GM03348 (cell line): ENCODE measurements at regions not wholly inside any gene's neighbourhood (a gene's known extent, or its start where the extent isn't known, plus 50 kb on each side); places are given as distances from the start of the nearest gene placed in this dataset.
"Not testable (repeated sequence)": the region's sequence is repeated elsewhere in the genome, so short reads cannot be mapped to it uniquely, and the experiment has no call there.

Experiments used
- DNase-seq: peaks from one replicate; pipeline ENCODE4 v3.0.0; 2012; ENCODE audit warnings: low spot score

DNA sequence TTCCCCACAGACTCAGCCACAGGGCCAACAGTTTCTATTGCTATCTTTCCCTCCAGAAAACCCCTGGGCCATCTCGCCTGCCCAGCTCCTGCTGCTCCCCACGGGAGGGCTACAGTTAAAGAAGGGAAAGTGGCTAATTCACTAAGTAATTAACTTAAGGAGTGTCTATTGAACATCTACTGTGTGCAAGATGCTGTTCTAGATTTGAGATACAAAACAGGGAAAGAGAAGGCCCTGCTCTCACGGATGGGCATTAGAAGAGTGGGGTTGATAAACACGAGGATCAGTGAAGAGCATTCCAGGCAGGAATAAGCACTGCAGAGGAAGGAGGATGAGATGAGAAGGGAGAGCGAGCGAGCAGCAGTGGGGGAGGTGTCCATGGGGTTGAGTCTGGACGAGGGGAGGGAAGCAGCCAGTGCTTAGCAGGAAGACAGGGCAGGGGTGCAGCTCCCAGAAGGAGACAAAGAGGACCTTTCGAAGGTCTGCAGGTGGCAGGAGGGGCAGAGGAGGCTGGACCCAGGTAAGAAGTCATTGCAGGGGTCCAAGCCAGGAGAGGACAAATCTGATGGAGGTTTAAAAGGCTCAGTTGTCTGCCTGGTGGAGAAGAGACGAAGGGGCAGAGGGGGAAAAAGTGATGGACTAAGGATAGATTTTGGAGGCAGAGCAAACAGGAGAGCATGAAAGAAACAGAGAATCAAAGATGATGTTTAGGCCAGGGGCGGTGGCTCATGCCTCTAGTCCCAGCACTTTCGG lies 64.7 kb downstream of the KLF15 start:
- no peak for DNase-seq

GRCh38 chr3:126291537-126291936 lies 65.7 kb downstream of the KLF15 start:
- no peak for DNase-seq

GRCh38 chr3:126291061-126291460 lies 66.1 kb downstream of the KLF15 start:
- DNase-seq, result no peak

- no peak for DNase-seq
These were observed 66.9 kb downstream of the KLF15 start for GRCh38 chr3:126290325-126290724.

DNA sequence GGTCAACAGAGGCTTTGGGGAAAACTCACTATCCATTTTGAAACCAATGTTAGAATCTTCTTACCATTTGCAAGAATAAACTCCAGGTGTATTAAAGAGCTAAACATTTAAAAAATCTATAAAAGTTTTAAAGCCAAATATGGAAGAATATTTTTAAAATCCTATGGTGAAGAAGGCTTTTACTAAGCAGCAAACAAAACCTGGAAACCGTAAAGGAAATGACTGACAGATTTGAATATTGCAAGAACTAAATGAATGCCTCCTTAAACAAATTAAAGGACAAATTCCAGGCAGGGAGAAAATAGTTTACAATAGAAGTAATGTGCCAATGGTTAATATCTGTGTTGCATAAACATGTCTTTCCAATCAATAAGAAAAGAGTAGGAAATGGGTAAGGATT lies 68.1 kb downstream of the KLF15 start:
- DNase-seq, result no peak

DNA sequence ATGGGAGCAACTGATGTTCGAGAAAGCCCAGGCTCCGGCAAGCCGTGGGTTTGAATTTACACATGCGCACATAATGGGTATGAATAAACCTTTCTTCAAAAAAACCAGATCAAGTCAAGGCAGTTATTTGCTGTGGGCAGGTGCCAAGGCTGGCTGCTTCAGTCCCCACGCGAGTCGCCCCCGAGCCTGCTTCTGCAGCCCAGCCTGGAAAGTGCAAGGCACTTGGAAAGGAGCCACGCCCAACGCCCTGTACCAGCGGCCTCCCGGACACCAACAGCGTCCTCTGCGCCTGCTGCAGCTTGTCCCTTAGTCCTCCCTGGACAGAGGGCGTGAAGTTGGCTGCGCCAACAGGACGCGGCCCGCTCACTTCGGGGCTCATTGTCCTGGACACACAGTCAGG lies 68.9 kb downstream of the KLF15 start:
- DNase-seq, result no peak

GRCh38 chr3:126287536-126288241 lies 69.5 kb downstream of the KLF15 start:
- DNase-seq, result peak; percentile 88

- DNase-seq, result no peak
These were observed 70.1 kb downstream of the KLF15 start for GRCh38 chr3:126287171-126287535.

GRCh38 chr3:126285369-126285768 lies 71.8 kb downstream of the KLF15 start:
- DNase-seq, result no peak

GRCh38 chr3:126284258-126284904 lies 72.8 kb downstream of the KLF15 start:
- DNase-seq, result no peak

DNA sequence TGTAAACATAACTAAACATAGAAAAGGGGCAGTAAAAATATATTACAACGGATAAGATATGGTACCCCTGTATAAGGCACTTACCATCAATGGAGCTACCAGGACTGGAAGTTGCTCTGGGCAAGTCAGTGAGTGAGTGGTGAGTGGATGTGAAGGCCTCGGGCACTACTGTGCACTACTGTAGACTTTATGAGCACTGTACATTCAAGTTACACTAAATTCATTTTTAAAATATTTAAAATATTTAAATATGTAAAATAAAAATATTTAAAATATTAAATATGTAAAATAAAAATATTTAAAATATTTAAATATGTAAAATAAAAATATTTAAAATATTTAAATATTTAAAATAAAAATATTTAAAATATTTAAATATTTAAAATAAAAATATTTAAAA lies 73.6 kb downstream of the KLF15 start:
- not testable (repeated sequence) for DNase-seq

GRCh38 chr3:126279853-126280252 lies 77.4 kb downstream of the KLF15 start:
- DNase-seq, result no peak

DNA sequence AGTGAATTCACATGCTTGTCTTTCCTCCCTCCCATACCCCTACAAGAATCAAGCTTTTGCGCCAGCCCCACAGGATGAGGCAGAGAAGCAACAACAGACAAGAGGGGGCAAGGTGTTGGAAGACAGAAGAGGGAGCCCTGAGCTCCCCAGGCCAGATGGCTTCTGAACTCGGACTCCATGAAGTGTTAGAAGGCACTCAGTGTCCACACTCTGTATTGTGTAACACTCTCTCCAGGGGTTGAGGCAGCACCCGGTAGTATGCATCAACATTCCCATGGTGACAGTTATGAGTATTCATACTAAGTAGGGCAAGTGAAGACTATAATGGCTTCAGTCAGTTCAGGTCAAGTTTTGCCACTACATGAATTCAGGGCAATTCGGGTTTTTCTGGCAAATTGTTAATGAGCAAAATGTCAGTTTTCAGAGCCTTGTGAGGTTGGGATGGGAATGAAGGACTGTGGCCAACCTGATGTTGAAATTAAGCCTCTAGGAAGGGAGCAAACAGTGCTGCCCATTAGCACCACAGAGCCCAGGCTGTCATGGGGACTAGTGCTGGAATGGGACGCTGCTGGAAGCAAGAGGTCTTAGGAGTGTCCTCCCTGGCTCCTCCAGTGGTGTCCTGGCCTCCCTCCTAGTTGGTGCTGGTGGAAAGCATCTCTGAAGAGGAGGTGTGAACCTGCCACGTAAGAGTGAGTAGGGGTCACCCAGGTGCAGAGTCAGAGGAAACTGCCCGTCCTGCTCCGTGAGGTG lies 79.4 kb downstream of the KLF15 start:
- DNase-seq, result no peak

- DNase-seq, result no peak
These were observed 81.6 kb downstream of the KLF15 start for GRCh38 chr3:126275620-126275904.

GRCh38 chr3:126274735-126275619 lies 82.2 kb downstream of the KLF15 start:
- no peak for DNase-seq

DNA sequence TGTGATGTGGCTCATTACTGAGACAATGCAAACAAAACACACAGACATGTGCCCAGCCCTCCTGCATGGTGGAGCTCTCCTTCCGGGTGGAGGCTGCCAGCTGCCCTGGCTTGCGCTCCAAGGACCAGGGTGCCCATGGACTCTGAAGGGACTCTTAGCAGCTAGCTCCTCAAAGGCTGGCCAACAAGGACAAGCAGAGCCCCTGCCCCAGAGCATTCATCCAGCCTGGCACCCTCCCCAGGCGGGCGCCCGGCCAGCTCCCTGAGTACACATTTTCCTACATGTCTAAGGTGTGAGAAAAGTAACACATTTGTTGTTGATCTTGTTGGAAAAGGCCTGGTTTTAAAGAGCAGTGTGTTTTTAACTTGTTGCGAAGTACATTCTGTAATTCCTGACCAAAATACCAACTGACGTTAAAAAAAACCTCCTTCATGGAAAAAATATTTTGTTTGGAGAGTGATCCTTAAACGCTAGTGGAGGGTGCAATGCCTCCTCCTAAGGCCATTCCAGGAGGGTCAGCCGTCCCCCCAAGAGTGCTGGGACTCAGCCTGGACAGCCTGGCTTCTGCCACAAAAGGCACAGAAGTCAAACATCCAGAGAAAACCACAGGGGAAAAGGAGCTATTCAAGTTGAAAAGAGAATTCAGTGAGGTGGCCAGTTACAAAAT lies 86.9 kb downstream of the KLF15 start:
- no peak for DNase-seq

- no peak for DNase-seq
These were observed 87.9 kb downstream of the KLF15 start for GRCh38 chr3:126269354-126269753.

- no peak for DNase-seq
These were observed 88.3 kb downstream of the KLF15 start for GRCh38 chr3:126268866-126269265.

DNA sequence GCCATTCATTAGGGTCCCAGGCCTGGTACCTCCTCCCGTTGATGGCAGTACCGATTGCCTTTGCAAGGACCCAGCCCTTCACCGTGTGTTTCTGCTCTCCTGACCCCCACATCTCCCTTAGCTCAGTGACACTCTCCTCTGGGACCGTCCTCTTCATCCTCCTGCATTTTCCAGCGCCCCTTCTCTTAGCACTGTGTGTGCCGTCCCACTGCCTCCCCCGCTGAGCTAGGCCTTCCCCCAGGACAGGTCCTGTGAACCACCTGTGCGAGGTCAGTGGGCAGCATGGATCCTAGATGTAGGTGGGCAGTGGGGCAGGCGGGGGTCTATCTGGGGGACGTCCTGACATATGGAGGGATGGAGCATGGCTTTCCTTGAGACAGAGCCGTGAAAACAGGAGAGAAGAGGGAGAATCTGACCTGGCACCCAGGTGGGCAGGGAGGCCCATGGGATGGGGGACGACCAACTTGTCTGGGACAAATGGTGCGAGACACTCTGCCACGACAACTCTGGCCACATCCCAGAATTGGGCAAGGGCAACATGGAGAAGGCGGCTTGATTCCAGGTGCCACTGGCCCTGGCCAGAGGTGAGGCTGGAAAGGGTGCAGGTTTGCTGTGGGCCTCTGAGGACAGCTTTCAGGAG lies 87.7 kb upstream of the ALDH1L1 start:
- DNase-seq, result no peak

DNA sequence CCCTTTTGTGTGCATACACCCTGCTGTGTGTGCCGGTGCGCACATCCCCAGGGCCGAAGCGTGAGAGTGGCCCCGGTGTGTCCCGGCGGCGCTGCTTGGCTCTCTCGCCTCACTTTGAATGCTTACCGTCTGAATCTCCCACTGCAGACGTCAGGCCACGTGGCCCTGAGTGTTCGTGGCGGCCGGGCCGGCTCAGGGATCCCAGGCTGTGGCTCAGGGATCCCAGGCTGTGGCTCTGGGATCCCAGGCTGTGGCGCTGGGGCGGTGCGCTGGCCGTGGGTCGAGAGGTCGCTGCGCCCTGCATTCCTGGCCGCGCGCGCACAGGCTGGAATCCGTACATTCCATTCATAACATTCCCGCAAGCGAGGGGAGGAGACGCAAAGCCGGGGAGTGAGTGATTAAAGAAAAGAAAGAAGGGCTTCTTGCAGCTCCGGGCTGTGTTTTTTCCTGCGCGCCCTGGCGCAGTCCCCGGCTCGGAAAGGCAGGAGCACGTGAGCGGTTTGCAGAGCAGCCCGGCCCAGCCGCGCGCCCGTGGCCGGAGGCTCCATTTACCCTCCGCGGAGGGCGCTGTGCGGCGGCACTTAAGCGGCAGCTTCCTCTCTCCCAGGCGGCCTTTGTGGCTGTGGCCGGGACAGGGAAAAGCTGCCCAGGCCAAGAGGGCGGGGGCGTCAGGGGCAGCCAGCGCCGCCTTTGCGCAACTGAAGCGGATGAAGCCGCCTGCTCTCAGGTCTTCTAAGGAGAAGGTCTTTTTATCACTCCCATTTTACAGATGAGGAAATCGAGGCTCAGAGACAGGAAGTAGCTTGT lies 87.0 kb upstream of the ALDH1L1 start:
- peak; percentile 93 for DNase-seq
